ENCODE measurements at regions not wholly inside any gene's neighbourhood (a gene's known extent, or its start where the extent isn't known, plus 50 kb on each side); places are given as distances from the start of the nearest gene placed in this dataset.

- TF ChIP-seq, protein P1, sequence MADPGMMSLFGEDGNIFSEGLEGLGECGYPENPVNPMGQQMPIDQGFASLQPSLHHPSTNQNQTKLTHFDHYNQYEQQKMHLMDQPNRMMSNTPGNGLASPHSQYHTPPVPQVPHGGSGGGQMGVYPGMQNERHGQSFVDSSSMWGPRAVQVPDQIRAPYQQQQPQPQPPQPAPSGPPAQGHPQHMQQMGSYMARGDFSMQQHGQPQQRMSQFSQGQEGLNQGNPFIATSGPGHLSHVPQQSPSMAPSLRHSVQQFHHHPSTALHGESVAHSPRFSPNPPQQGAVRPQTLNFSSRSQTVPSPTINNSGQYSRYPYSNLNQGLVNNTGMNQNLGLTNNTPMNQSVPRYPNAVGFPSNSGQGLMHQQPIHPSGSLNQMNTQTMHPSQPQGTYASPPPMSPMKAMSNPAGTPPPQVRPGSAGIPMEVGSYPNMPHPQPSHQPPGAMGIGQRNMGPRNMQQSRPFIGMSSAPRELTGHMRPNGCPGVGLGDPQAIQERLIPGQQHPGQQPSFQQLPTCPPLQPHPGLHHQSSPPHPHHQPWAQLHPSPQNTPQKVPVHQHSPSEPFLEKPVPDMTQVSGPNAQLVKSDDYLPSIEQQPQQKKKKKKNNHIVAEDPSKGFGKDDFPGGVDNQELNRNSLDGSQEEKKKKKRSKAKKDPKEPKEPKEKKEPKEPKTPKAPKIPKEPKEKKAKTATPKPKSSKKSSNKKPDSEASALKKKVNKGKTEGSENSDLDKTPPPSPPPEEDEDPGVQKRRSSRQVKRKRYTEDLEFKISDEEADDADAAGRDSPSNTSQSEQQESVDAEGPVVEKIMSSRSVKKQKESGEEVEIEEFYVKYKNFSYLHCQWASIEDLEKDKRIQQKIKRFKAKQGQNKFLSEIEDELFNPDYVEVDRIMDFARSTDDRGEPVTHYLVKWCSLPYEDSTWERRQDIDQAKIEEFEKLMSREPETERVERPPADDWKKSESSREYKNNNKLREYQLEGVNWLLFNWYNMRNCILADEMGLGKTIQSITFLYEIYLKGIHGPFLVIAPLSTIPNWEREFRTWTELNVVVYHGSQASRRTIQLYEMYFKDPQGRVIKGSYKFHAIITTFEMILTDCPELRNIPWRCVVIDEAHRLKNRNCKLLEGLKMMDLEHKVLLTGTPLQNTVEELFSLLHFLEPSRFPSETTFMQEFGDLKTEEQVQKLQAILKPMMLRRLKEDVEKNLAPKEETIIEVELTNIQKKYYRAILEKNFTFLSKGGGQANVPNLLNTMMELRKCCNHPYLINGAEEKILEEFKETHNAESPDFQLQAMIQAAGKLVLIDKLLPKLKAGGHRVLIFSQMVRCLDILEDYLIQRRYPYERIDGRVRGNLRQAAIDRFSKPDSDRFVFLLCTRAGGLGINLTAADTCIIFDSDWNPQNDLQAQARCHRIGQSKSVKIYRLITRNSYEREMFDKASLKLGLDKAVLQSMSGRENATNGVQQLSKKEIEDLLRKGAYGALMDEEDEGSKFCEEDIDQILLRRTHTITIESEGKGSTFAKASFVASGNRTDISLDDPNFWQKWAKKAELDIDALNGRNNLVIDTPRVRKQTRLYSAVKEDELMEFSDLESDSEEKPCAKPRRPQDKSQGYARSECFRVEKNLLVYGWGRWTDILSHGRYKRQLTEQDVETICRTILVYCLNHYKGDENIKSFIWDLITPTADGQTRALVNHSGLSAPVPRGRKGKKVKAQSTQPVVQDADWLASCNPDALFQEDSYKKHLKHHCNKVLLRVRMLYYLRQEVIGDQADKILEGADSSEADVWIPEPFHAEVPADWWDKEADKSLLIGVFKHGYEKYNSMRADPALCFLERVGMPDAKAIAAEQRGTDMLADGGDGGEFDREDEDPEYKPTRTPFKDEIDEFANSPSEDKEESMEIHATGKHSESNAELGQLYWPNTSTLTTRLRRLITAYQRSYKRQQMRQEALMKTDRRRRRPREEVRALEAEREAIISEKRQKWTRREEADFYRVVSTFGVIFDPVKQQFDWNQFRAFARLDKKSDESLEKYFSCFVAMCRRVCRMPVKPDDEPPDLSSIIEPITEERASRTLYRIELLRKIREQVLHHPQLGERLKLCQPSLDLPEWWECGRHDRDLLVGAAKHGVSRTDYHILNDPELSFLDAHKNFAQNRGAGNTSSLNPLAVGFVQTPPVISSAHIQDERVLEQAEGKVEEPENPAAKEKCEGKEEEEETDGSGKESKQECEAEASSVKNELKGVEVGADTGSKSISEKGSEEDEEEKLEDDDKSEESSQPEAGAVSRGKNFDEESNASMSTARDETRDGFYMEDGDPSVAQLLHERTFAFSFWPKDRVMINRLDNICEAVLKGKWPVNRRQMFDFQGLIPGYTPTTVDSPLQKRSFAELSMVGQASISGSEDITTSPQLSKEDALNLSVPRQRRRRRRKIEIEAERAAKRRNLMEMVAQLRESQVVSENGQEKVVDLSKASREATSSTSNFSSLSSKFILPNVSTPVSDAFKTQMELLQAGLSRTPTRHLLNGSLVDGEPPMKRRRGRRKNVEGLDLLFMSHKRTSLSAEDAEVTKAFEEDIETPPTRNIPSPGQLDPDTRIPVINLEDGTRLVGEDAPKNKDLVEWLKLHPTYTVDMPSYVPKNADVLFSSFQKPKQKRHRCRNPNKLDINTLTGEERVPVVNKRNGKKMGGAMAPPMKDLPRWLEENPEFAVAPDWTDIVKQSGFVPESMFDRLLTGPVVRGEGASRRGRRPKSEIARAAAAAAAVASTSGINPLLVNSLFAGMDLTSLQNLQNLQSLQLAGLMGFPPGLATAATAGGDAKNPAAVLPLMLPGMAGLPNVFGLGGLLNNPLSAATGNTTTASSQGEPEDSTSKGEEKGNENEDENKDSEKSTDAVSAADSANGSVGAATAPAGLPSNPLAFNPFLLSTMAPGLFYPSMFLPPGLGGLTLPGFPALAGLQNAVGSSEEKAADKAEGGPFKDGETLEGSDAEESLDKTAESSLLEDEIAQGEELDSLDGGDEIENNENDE (IDR thresholded peaks at IDR 0.05; ENCODE audit: insufficient replicate concordance, low read length): no peak
- TF ChIP-seq CBX8 (IDR thresholded peaks at IDR 0.05; ENCODE audit: borderline replicate concordance, low read depth, low read length): no peak
- no peak for TF ChIP-seq YY1 (IDR thresholded peaks at IDR 0.05; ENCODE audit: low read depth, low read length)
- TF ChIP-seq TAF7 (optimal IDR thresholded peaks at IDR 0.05; ENCODE audit: borderline replicate concordance, low read depth, low read length): no peak
- TF ChIP-seq GTF2F1 (IDR thresholded peaks at IDR 0.05; ENCODE audit: borderline replicate concordance, low read depth, low read length): no peak
Measured at GRCh38 chr21:43303275-43304178, 123.4 kb downstream of the SIK1 start (continued).

Measured in H1 (cell line).